Colonic mucosa (tissue), 4 donors: ENCODE measurements at regions not wholly inside any gene's neighbourhood (a gene's known extent, or its start where the extent isn't known, plus 50 kb on each side); places are given as distances from the start of the nearest gene placed in this dataset.

Source experiments
- DNase-seq: peaks from one replicate; pipeline ENCODE4 v3.0.0-alpha.2; 2020
- H3K27ac ChIP-seq: fragments of 200-600 bp; one replicate; pipeline ENCODE4 v1.8.0; 2021
- H3K27me3 ChIP-seq: fragments of 200-600 bp; one replicate; pipeline ENCODE4 v1.8.0; 2021
- H3K36me3 ChIP-seq: fragments of 200-600 bp; one replicate; pipeline ENCODE4 v1.8.0; 2021
- H3K4me1 ChIP-seq: fragments of 200-600 bp; one replicate; pipeline ENCODE4 v1.8.0; 2021; ENCODE audit warnings: mild to moderate bottlenecking
- H3K4me3 ChIP-seq: fragments of 200-600 bp; one replicate; pipeline ENCODE4 v1.8.0; 2021
- H3K9ac ChIP-seq, 2 donors: one replicate each; pipeline ENCODE4 v1.7.0; 2013; ENCODE audit warnings: control low read depth in 2 of 2, low read depth in 2 of 2, low read length in 2 of 2
- H3K9me3 ChIP-seq: fragments of 200-600 bp; one replicate; pipeline ENCODE4 v1.8.0; 2021
- CTCF ChIP-seq: fragments of 200-600 bp; IDR thresholded peaks from one replicate; pipeline ENCODE4 v1.8.0; 2022; ENCODE audit warnings: antibody characterized with exemption, mild to moderate bottlenecking
- intact Hi-C: fragments of 100-400 bp; cut with DNase I; formaldehyde crosslinking; loops from one replicate; pipeline ENCODE4 v1.14.1; 2022
- donor health status: healthy.
- donor health status: DM: no; HTN: no; CAD: no.
- donor health status: DM: no; HTN: no; CAD: no.

GRCh38 chrX:125378205-125378604, 58.5 kb downstream of the TEX13C start:
- Histone ChIP-seq H3K27me3 (no peaks in the 10 kb centered on the region), H3K27ac (no peak overlapping the region), H3K36me3 (no peaks in the 10 kb centered on the region), H3K4me1 (no peaks in the 10 kb centered on the region), H3K9ac (no peak overlapping the region), H3K4me3 (no peak overlapping the region), H3K9me3 (no peaks in the 10 kb centered on the region)
- intact Hi-C loops, result no loop called here
- TF ChIP-seq CTCF, result no peak
- no peak for DNase-seq

GRCh38 chrX:125378770-125379169, 59.1 kb downstream of the TEX13C start:
- H3K36me3 ChIP-seq, result no peaks in the 10 kb centered on the region
- no peak overlapping the region for H3K4me3 ChIP-seq
- H3K4me1 ChIP-seq, result no peaks in the 10 kb centered on the region
- no peaks in the 10 kb centered on the region for H3K27me3 ChIP-seq
- H3K9me3 ChIP-seq, result no peaks in the 10 kb centered on the region
- no peak for TF ChIP-seq CTCF
- no peak for DNase-seq
- no peak overlapping the region for H3K27ac ChIP-seq
- no peak overlapping the region for H3K9ac ChIP-seq
- intact Hi-C loops, result no loop called here

- Histone ChIP-seq H3K4me1 (no peaks in the 10 kb centered on the region), H3K27ac (no peak overlapping the region), H3K9me3 (no peaks in the 10 kb centered on the region), H3K9ac (no peak overlapping the region), H3K36me3 (no peaks in the 10 kb centered on the region), H3K4me3 (no peak overlapping the region), H3K27me3 (no peaks in the 10 kb centered on the region)
- no peak for DNase-seq
- no peak for TF ChIP-seq CTCF
- intact Hi-C loops, result no loop called here
Measured at GRCh38 chrX:125382148-125382628, 62.5 kb downstream of the TEX13C start.

- Histone ChIP-seq H3K27ac (no peak overlapping the region), H3K4me3 (no peak overlapping the region), H3K27me3 (no peaks in the 10 kb centered on the region), H3K36me3 (no peaks in the 10 kb centered on the region), H3K4me1 (no peaks in the 10 kb centered on the region), H3K9me3 (no peaks in the 10 kb centered on the region), H3K9ac (no peak overlapping the region)
- no peak for TF ChIP-seq CTCF
- no peak for DNase-seq
- intact Hi-C loops, result no loop called here
Measured at GRCh38 chrX:125382889-125383288, 63.2 kb downstream of the TEX13C start.

- Histone ChIP-seq H3K27me3 (no peaks in the 10 kb centered on the region), H3K9me3 (no peaks in the 10 kb centered on the region), H3K36me3 (no peaks in the 10 kb centered on the region), H3K4me1 (no peaks in the 10 kb centered on the region), H3K27ac (no peak overlapping the region), H3K9ac (no peak overlapping the region), H3K4me3 (no peak overlapping the region)
- DNase-seq, result no peak
- no peak for TF ChIP-seq CTCF
- intact Hi-C loops, result no loop called here
Measured at GRCh38 chrX:125384867-125385266, 65.2 kb downstream of the TEX13C start.

GRCh38 chrX:125387945-125388344, 68.3 kb downstream of the TEX13C start:
- Histone ChIP-seq H3K4me1 (no peaks in the 10 kb centered on the region), H3K9ac (no peak overlapping the region), H3K27me3 (no peaks in the 10 kb centered on the region), H3K27ac (no peak overlapping the region), H3K36me3 (no peaks in the 10 kb centered on the region), H3K9me3 (no peaks in the 10 kb centered on the region), H3K4me3 (no peak overlapping the region)
- TF ChIP-seq CTCF, result no peak
- intact Hi-C loops, result no loop called here
- DNase-seq, result no peak
